SKM-1 treated with dmso at 0.1 percent for 144 hours (cell line): ENCODE measurements at regions not wholly inside any gene's neighbourhood (a gene's known extent, or its start where the extent isn't known, plus 50 kb on each side); places are given as distances from the start of the nearest gene placed in this dataset.
"Not testable (repeated sequence)": the region's sequence is repeated elsewhere in the genome, so short reads cannot be mapped to it uniquely, and the experiment has no call there.

Experiments
- DNase-seq: peaks from one replicate; lab custom pipeline; 2025; ENCODE audit not compliant: unreplicated experiment; lab: John Stamatoyannopoulos, UW

- DNase-seq = not testable (repeated sequence)
Measured at GRCh38 chr5:92823551-92823950, 757.5 kb downstream of the NR2F1-AS1 start.

GRCh38 chr5:92822183-92822582 is 758.8 kb downstream of the NR2F1-AS1 start:
- DNase-seq = no peak

- DNase-seq = no peak
Measured at GRCh38 chr5:92809855-92810465, 771.1 kb downstream of the NR2F1-AS1 start.

GRCh38 chr5:92808474-92808873 is 772.5 kb downstream of the NR2F1-AS1 start:
- no peak for DNase-seq

GRCh38 chr5:92807085-92807484 is 773.9 kb downstream of the NR2F1-AS1 start:
- no peak for DNase-seq

GRCh38 chr5:92805446-92805845 is 775.6 kb downstream of the NR2F1-AS1 start:
- DNase-seq = no peak

GRCh38 chr5:92801911-92802310 is 779.1 kb downstream of the NR2F1-AS1 start:
- no peak for DNase-seq

GRCh38 chr5:92800365-92800764 is 780.7 kb downstream of the NR2F1-AS1 start:
- DNase-seq = no peak

GRCh38 chr5:92795633-92796032 is 785.4 kb downstream of the NR2F1-AS1 start:
- no peak for DNase-seq

GRCh38 chr5:92780057-92780456 is 801.0 kb downstream of the NR2F1-AS1 start:
- no peak for DNase-seq

GRCh38 chr5:92779536-92779935 is 801.5 kb downstream of the NR2F1-AS1 start:
- no peak for DNase-seq

GRCh38 chr5:92778261-92778660 is 802.8 kb downstream of the NR2F1-AS1 start:
- no peak for DNase-seq

GRCh38 chr5:92777421-92777820 is 803.6 kb downstream of the NR2F1-AS1 start:
- DNase-seq = no peak

GRCh38 chr5:92775711-92776615 is 805.1 kb downstream of the NR2F1-AS1 start:
- DNase-seq = no peak

GRCh38 chr5:92769978-92770377 is 811.0 kb downstream of the NR2F1-AS1 start:
- no peak for DNase-seq

- DNase-seq = no peak
Measured at GRCh38 chr5:92761585-92761984, 819.4 kb downstream of the NR2F1-AS1 start.

GRCh38 chr5:92760550-92760949 is 820.5 kb downstream of the NR2F1-AS1 start:
- no peak for DNase-seq

GRCh38 chr5:92758552-92758951 is 822.5 kb downstream of the NR2F1-AS1 start:
- no peak for DNase-seq

GRCh38 chr5:92749943-92750342 is 831.1 kb downstream of the NR2F1-AS1 start:
- no peak for DNase-seq

- DNase-seq = no peak
Measured at GRCh38 chr5:92748072-92748676, 832.8 kb downstream of the NR2F1-AS1 start.

GRCh38 chr5:92741906-92742305 is 839.1 kb downstream of the NR2F1-AS1 start:
- no peak for DNase-seq
